Right cardiac atrium (tissue), 5 donors: ENCODE measurements at regions not wholly inside any gene's neighbourhood (a gene's known extent, or its start where the extent isn't known, plus 50 kb on each side); places are given as distances from the start of the nearest gene placed in this dataset.

Experiments used
- ATAC-seq, 2 donors: fragments of 200-7000 bp; cut with Tn5 transposase; one replicate each; pipeline versions ENCODE4 v1.8.0 to v1.9.1; 2020; ENCODE audit warnings: moderate library complexity in 2 of 2, mild to moderate bottlenecking in 1 of 2
- DNase-seq, 3 donors: peaks; one replicate each; pipeline ENCODE4 v3.0.0-alpha.2; 2020
- H3K27ac ChIP-seq: one replicate; pipeline ENCODE4 v1.5.1; 2013; ENCODE audit warnings: mild to moderate bottlenecking, low read length, control low read depth, moderate library complexity
- H3K27me3 ChIP-seq: one replicate; pipeline ENCODE4 v1.6.1; 2013; ENCODE audit not compliant: control insufficient read depth, insufficient read depth
- H3K4me1 ChIP-seq: one replicate; pipeline ENCODE4 v1.6.1; 2013; ENCODE audit warnings: low read length; ENCODE audit not compliant: control insufficient read depth, insufficient read depth
- H3K4me3 ChIP-seq: one replicate; pipeline ENCODE4 v1.5.1; 2013; ENCODE audit warnings: low read length, control low read depth
- H3K9me3 ChIP-seq: one replicate; pipeline ENCODE4 v1.6.1; 2013; ENCODE audit warnings: low read length; ENCODE audit not compliant: control insufficient read depth
- WGBS: extraction: QIAGEN DNeasy Blood & Tissue Kit; methylation state at CpG from one replicate; pipeline ENCODE4 v1.1.7; 2013; 5-methylcytosine and 5-hydroxymethylcytosine counted together
- intact Hi-C, 4 donors: fragments of 100-400 bp; cut with DNase I; formaldehyde crosslinking; loops; one replicate each; pipeline versions ENCODE4 v1.11.0 to v1.14.0; 2022 to 2023
- donor health status: healthy with polysubstance abuse.
- donor health status: DM: no; HTN: yes; CAD: no.
- donor health status: DM: no; HTN: no; CAD: no.
- donor health status: DM: no; HTN: yes; CAD: no; lungs with severe emphysema.
- donor health status: DM: yes; HTN: yes; CAD: no.

- 88% methylated on average over 5 of the region's 5 CpGs for WGBS
- intact Hi-C loops, result no loop called here
- DNase-seq (no peak), ATAC-seq (no peak)
- no peaks in the 10 kb centered on the region for H3K9me3 ChIP-seq
- H3K4me3 ChIP-seq, result no peak overlapping the region
- no peaks in the 10 kb centered on the region for H3K4me1 ChIP-seq
- no peaks in the 10 kb centered on the region for H3K27me3 ChIP-seq
- no peak overlapping the region for H3K27ac ChIP-seq
Measured at GRCh38 chr22:23369054-23369685, 188.9 kb downstream of the BCR start.
